Adrenal gland (tissue), 9 donors: ENCODE measurements at regions not wholly inside any gene's neighbourhood (a gene's known extent, or its start where the extent isn't known, plus 50 kb on each side); places are given as distances from the start of the nearest gene placed in this dataset.

Experiments used
- DNase-seq, 7 donors: peaks; one replicate each; pipeline ENCODE4 v3.0.0-alpha.2; 2019 to 2020
- H3K27ac ChIP-seq, 5 donors: fragments of 200-600 bp; sonication (generic) in 4 of 5; 1 replicate in 3 of 5; 2 replicates in 2 of 5; pipeline versions ENCODE4 v1.5.1 to v1.8.0; 2016 to 2020; ENCODE audit warnings: mild to moderate bottlenecking in 1 of 5
- H3K27me3 ChIP-seq: fragments of 200-600 bp; 2 replicates; pipeline ENCODE4 v1.8.0; 2021
- H3K36me3 ChIP-seq, 2 donors: fragments of 200-600 bp; replicated peaks in 1 of 2; 1 replicate in 1 of 2; 2 replicates in 1 of 2; pipeline versions ENCODE4 v1.5.1 to v1.8.0; 2018 to 2022
- H3K4me1 ChIP-seq, 2 donors: fragments of 200-600 bp; replicated peaks in 1 of 2; 1 replicate in 1 of 2; 2 replicates in 1 of 2; pipeline versions ENCODE4 v1.5.1 to v1.8.0; 2018 to 2021
- H3K4me3 ChIP-seq, 4 donors: fragments of 200-600 bp; sonication (generic) in 3 of 4; one replicate each; pipeline ENCODE4 v1.5.1; 2016 to 2018
- H3K9me3 ChIP-seq, 3 donors: fragments of 200-600 bp; sonication (generic) in 1 of 3; replicated peaks in 1 of 3; 1 replicate in 2 of 3; 2 replicates in 1 of 3; pipeline versions ENCODE4 v1.5.1 to v1.8.0; 2016 to 2021
- POLR2A ChIP-seq, 2 donors: fragments of 450-650 bp; IDR thresholded peaks; one replicate each; pipeline ENCODE4 v1.6.1; 2017; ENCODE audit warnings: antibody characterized with exemption in 2 of 2, mild to moderate bottlenecking in 2 of 2, moderate library complexity in 1 of 2
- WGBS, 4 donors: extraction: QIAGEN DNeasy Blood & Tissue Kit in 2 of 4; methylation state at CpG; one replicate each; pipeline versions ENCODE4 v1.1.5 to v1.1.7; 2013 to 2017; 5-methylcytosine and 5-hydroxymethylcytosine counted together
- intact Hi-C, 2 donors: fragments of 100-400 bp; cut with DNase I; formaldehyde crosslinking; loops; one replicate each; pipeline versions ENCODE4 v1.14.1 to v1.15.0; 2022 to 2023
- TF ChIP-seq, protein P1 (sequence below), 6 experiments: fragments of 450-650 bp in 4 of 6; fragments of 200-600 bp in 2 of 6; sonication (generic) in 1 of 6; IDR thresholded peaks; 1 replicate in 5 of 6; 2 replicates in 1 of 6; pipeline versions ENCODE4 v1.5.1 to v1.8.0; 2016 to 2021; ENCODE audit warnings: antibody characterized with exemption in 6 of 6, mild to moderate bottlenecking in 2 of 6, moderate library complexity in 1 of 6
- donor health status: healthy with polysubstance abuse.
- donor health status: Bipolar disorder and iron deficiency.
- donor health status: DM: yes; HTN: yes; CAD: no.
- donor health status: DM: no; HTN: no; CAD: no.
- donor health status: DM: no; HTN: no; CAD: no.

DNA sequence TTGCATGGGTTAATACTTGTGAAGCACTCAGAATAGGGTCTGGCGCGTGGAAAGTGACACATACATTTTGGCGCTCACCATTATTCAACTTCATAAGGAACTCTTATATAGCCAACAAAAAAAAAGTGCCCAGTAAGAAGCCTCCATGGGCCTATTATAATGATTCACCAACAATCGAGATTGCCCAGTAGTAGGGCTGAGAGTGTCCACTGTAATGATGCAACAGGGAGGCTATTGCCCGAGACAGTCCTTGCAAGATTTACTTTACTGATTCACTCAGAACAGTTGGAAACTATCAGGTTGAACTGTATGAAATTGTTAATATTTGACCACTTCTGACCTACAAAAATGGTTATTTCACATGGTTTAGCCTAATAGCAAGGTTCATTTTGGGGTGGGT is 86.0 kb downstream of the PJA1 start:
- H3K4me3 ChIP-seq = no peak overlapping the region
- intact Hi-C loops = no loop called here
- no peaks in the 10 kb centered on the region for H3K36me3 ChIP-seq
- no peaks in the 10 kb centered on the region for H3K4me1 ChIP-seq
- 81 to 85% (median 83%) methylated on average over 4 to 5 of the region's 5 CpGs for WGBS, 4 donors
- H3K9me3 ChIP-seq = no peaks in the 10 kb centered on the region
- no peak for TF ChIP-seq POLR2A (IDR thresholded peaks at IDR 0.05)
- TF ChIP-seq, protein P1, sequence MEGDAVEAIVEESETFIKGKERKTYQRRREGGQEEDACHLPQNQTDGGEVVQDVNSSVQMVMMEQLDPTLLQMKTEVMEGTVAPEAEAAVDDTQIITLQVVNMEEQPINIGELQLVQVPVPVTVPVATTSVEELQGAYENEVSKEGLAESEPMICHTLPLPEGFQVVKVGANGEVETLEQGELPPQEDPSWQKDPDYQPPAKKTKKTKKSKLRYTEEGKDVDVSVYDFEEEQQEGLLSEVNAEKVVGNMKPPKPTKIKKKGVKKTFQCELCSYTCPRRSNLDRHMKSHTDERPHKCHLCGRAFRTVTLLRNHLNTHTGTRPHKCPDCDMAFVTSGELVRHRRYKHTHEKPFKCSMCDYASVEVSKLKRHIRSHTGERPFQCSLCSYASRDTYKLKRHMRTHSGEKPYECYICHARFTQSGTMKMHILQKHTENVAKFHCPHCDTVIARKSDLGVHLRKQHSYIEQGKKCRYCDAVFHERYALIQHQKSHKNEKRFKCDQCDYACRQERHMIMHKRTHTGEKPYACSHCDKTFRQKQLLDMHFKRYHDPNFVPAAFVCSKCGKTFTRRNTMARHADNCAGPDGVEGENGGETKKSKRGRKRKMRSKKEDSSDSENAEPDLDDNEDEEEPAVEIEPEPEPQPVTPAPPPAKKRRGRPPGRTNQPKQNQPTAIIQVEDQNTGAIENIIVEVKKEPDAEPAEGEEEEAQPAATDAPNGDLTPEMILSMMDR (IDR thresholded peaks at IDR 0.05) = no peak
- no peak for DNase-seq
- peaks cover 28% of the 10 kb centered on the region for H3K27me3 ChIP-seq
- H3K27ac ChIP-seq = no peak overlapping the region

DNA sequence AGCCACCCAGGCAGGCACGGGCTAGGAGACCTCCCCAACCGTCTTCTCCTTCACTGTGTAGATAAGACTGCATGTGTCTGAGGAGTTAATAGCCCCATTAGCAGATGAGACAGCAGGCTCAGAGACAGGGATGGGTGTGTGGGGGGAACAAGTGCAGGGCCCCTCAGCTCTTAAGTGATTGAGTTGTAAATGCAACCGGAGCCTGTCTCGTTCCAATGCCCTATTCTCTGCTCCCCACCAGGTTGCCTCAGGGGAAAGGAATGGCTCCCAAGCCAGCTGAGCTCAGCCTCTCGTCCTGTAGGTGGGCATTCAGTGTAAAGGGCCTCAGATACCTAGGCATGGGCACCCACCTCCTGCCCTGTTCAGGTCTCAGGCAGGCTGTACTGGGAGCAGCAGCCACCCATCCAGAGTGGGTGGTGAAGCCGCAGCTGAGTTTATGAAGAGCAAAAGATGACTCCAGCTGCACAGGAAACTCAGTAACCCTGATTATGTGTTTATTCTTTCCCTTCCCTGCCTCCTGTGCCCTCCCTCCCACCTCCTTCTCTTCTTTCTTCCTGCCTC is 87.3 kb downstream of the PJA1 start:
- Histone ChIP-seq H3K36me3 (no peaks in the 10 kb centered on the region), H3K4me1 (no peaks in the 10 kb centered on the region), H3K27me3 (peaks cover 28% of the 10 kb centered on the region), H3K27ac (no peak overlapping the region), H3K9me3 (no peaks in the 10 kb centered on the region), H3K4me3 (no peak overlapping the region)
- WGBS, 4 donors = 72 to 87% (median 78%) methylated on average over 6 of the region's 6 CpGs
- TF ChIP-seq POLR2A (IDR thresholded peaks at IDR 0.05) = no peak
- TF ChIP-seq, protein P1 (IDR thresholded peaks at IDR 0.05) = no peak
- DNase-seq = no peak
- intact Hi-C loops = no loop called here

DNA sequence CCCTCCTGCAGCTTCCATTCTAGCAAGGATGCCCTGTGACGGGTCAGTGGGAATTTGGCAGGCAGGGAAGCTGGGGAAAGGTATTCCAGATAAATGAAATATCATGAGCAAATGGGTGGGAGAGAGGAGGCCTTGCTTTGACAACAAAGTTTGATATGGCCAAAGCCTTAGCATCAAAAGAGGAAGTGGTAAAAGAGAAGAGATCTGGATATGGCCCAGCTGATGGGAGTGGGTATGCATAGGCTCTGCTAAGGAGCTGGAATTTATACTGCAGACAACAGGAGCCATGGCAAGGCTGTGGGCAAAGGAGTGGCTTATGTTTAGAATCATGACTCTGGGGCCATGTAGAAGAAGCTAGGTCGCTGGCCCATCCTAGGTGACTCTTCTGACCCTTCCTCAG is 89.2 kb downstream of the PJA1 start:
- H3K36me3 ChIP-seq = no peaks in the 10 kb centered on the region
- WGBS, 4 donors = 58 to 100% (median 82%) methylated on average over 1 to 2 of the region's 2 CpGs
- H3K4me3 ChIP-seq = no peak overlapping the region
- H3K9me3 ChIP-seq = no peaks in the 10 kb centered on the region
- no peaks in the 10 kb centered on the region for H3K4me1 ChIP-seq
- H3K27me3 ChIP-seq = peaks cover 20% of the 10 kb centered on the region
- no peak overlapping the region for H3K27ac ChIP-seq
- no peak for DNase-seq
- no peak for TF ChIP-seq POLR2A (IDR thresholded peaks at IDR 0.05)
- TF ChIP-seq, protein P1 (IDR thresholded peaks at IDR 0.05) = no peak
- intact Hi-C loops = no loop called here

DNA sequence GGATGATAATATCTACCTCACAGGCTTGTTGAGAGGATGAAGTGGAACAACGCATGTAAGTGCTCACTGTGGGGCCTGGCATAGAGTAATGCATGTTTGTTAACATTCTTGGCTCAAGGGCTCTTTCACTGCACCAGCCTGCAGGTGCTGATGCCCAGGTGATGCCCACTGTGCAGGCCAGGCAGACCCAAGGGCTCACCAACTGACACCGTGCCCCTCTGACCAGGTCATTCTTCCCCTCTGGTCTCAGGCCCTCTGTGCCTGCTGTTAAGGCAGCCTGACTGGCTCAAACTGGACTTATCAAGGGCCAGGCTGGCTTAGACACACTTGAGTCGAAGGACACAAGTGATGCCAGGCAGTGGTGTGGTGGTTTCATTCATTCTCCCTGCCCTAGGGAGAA is 90.5 kb downstream of the PJA1 start:
- H3K9me3 ChIP-seq = no peaks in the 10 kb centered on the region
- intact Hi-C loops = no loop called here
- H3K27ac ChIP-seq = no peak overlapping the region
- no peaks in the 10 kb centered on the region for H3K4me1 ChIP-seq
- DNase-seq = no peak
- WGBS, 4 donors = 75 to 90% (median 81%) methylated on average over 2 to 3 of the region's 3 CpGs
- TF ChIP-seq, protein P1 (IDR thresholded peaks at IDR 0.05) = no peak
- no peak for TF ChIP-seq POLR2A (IDR thresholded peaks at IDR 0.05)
- H3K36me3 ChIP-seq = no peaks in the 10 kb centered on the region
- no peak overlapping the region for H3K4me3 ChIP-seq
- H3K27me3 ChIP-seq = peaks cover 23% of the 10 kb centered on the region
